H1 (cell line): ENCODE measurements at regions not wholly inside any gene's neighbourhood (a gene's known extent, or its start where the extent isn't known, plus 50 kb on each side); places are given as distances from the start of the nearest gene placed in this dataset.
A peak's percentile ranks its signal among the peaks of the same experiment; 100 is the strongest.

Experiments
- CTCF ChIA-PET: fragments of 300-600 bp; sonication (Branson Sonifier 250); formaldehyde crosslinking; loops from one replicate; lab custom pipeline; 2021; ENCODE audit not compliant: partially characterized antibody; lab: Charles Lee
- POLR2A ChIA-PET: fragments of 300-600 bp; sonication (Branson Sonifier 250); formaldehyde crosslinking; loops from one replicate; lab custom pipeline; 2021; ENCODE audit warnings: inconsistent platforms; ENCODE audit not compliant: partially characterized antibody; lab: Charles Lee
- DNase-seq, 2 experiments: peaks; one replicate each; pipeline versions ENCODE4 v3.0.0 to v3.0.0-alpha.2; 2010 to 2022; ENCODE audit warnings: low spot score in 2 of 2, low read depth in 1 of 2, mixed read lengths in 1 of 2
- FAIRE-seq: peaks from 2 replicates; lab custom pipeline; 2011; peaks lifted over from hg19 to GRCh38; lab: Jason Lieb, UNC
- H2AFZ ChIP-seq: 2 replicates; pipeline ENCODE4 v1.8.1; 2012; ENCODE audit warnings: low read length, inconsistent platforms
- H2AK5ac ChIP-seq: 2 replicates; pipeline ENCODE4 v1.6.1; 2013; ENCODE audit warnings: low read depth, low read length
- H2BK120ac ChIP-seq: replicated peaks from 2 replicates; pipeline ENCODE3; 2013; ENCODE audit warnings: low read depth, low read length, inconsistent platforms
- H2BK12ac ChIP-seq: 2 replicates; pipeline ENCODE4 v1.6.1; 2013; ENCODE audit warnings: low read depth, low read length
- H2BK15ac ChIP-seq: 2 replicates; pipeline ENCODE4 v1.6.1; 2013; ENCODE audit warnings: low read length
- H2BK20ac ChIP-seq: 2 replicates; pipeline ENCODE4 v1.6.1; 2013; ENCODE audit warnings: low read length
- H2BK5ac ChIP-seq: 2 replicates; pipeline ENCODE4 v1.6.1; 2013; ENCODE audit warnings: low read depth, low read length
- H3K14ac ChIP-seq: 2 replicates; pipeline ENCODE4 v1.6.1; 2013; ENCODE audit warnings: inconsistent platforms; ENCODE audit not compliant: insufficient read length
- H3K18ac ChIP-seq: 2 replicates; pipeline ENCODE4 v1.6.1; 2013; ENCODE audit warnings: low read length; ENCODE audit errors: extremely low read depth
- H3K23ac ChIP-seq: 2 replicates; pipeline ENCODE4 v1.6.1; 2013; ENCODE audit warnings: inconsistent platforms; ENCODE audit not compliant: insufficient read length
- H3K23me2 ChIP-seq: 2 replicates; pipeline ENCODE4 v1.6.1; 2013; ENCODE audit warnings: low read depth, low read length
- H3K27ac ChIP-seq: 2 replicates; pipeline ENCODE4 v1.6.1; 2011; ENCODE audit warnings: low read depth, low read length, inconsistent platforms
- H3K27me3 ChIP-seq, 4 experiments: replicated peaks in 1 of 4; 1 replicate in 1 of 4; 2 replicates in 3 of 4; pipeline versions ENCODE4 v1.6.1 to v1.8.1; 2011 to 2013; ENCODE audit warnings: low read length in 3 of 4, mild to moderate bottlenecking in 3 of 4, inconsistent platforms in 2 of 4, mixed read lengths in 2 of 4, moderate library complexity in 1 of 4; ENCODE audit not compliant: control insufficient read depth in 3 of 4, insufficient read depth in 3 of 4; ENCODE audit errors: extremely low read depth in 1 of 4
- H3K36me3 ChIP-seq, 4 experiments: 2 replicates each; pipeline versions ENCODE4 v1.6.1 to v1.8.1; 2011 to 2013; ENCODE audit warnings: mild to moderate bottlenecking in 4 of 4, low read length in 3 of 4, moderate library complexity in 2 of 4, control low read depth in 1 of 4, inconsistent platforms in 1 of 4; ENCODE audit not compliant: insufficient read depth in 4 of 4, control insufficient read depth in 2 of 4
- H3K4ac ChIP-seq: replicated peaks from 2 replicates; pipeline ENCODE3; 2013; ENCODE audit warnings: low read length, low read depth, mixed read lengths, inconsistent platforms; ENCODE audit not compliant: insufficient read length
- H3K4me1 ChIP-seq, 4 experiments: replicated peaks in 1 of 4; 1 replicate in 1 of 4; 2 replicates in 3 of 4; pipeline versions ENCODE4 v1.6.1 to v1.8.1; 2011 to 2013; ENCODE audit warnings: low read length in 3 of 4, inconsistent platforms in 2 of 4, mixed read lengths in 1 of 4; ENCODE audit not compliant: insufficient read depth in 4 of 4, control insufficient read depth in 3 of 4
- H3K4me2 ChIP-seq, 2 experiments: 2 replicates each; pipeline versions ENCODE4 v1.6.1 to v1.8.1; 2011 to 2013; ENCODE audit warnings: low read depth in 2 of 2, low read length in 2 of 2, control low read depth in 1 of 2, inconsistent platforms in 1 of 2, mild to moderate bottlenecking in 1 of 2; ENCODE audit not compliant: insufficient read depth in 1 of 2
- H3K4me3 ChIP-seq, 4 experiments: fragments of 200-600, 300-600 bp in 1 of 4; sonication (generic), shearing (Covaris generic), sonication (Bioruptor Twin) in 1 of 4; 2 replicates each; pipeline versions ENCODE4 v1.5.1 to v1.8.1; 2011 to 2016; ENCODE audit warnings: low read length in 4 of 4, low read depth in 3 of 4, control low read depth in 2 of 4, inconsistent platforms in 2 of 4, mild to moderate bottlenecking in 2 of 4, mixed read lengths in 1 of 4, moderate library complexity in 1 of 4; ENCODE audit not compliant: insufficient read depth in 2 of 4; ENCODE audit errors: extremely low read depth in 1 of 4
- H3K56ac ChIP-seq: replicated peaks from 2 replicates; pipeline ENCODE3; 2013; ENCODE audit warnings: low read depth, mild to moderate bottlenecking, mixed read lengths, low read length, inconsistent platforms; ENCODE audit not compliant: insufficient read length
- H3K79me1 ChIP-seq: 2 replicates; pipeline ENCODE4 v1.6.1; 2013; ENCODE audit warnings: low read depth, low read length, control low read depth
- H3K79me2 ChIP-seq, 2 experiments: 2 replicates each; pipeline versions ENCODE4 v1.6.1 to v1.8.1; 2012 to 2013; ENCODE audit warnings: low read length in 2 of 2, mild to moderate bottlenecking in 2 of 2, inconsistent platforms in 1 of 2; ENCODE audit not compliant: insufficient read depth in 2 of 2, control insufficient read depth in 1 of 2
- H3K9ac ChIP-seq, 4 experiments: replicated peaks in 1 of 4; 1 replicate in 1 of 4; 2 replicates in 3 of 4; pipeline versions ENCODE4 v1.6.1 to v1.8.1; 2011 to 2013; ENCODE audit warnings: low read depth in 3 of 4, low read length in 3 of 4, control low read depth in 2 of 4, mild to moderate bottlenecking in 2 of 4, moderate library complexity in 2 of 4, inconsistent platforms in 1 of 4; ENCODE audit errors: extremely low read depth in 1 of 4
- H3K9me3 ChIP-seq, 2 experiments: 2 replicates each; pipeline versions ENCODE4 v1.6.1 to v1.8.1; 2012 to 2013; ENCODE audit warnings: mild to moderate bottlenecking in 2 of 2, moderate library complexity in 2 of 2, control low read depth in 1 of 2, inconsistent platforms in 1 of 2, low read depth in 1 of 2, low read length in 1 of 2, mixed read lengths in 1 of 2; ENCODE audit not compliant: insufficient read depth in 2 of 2
- H4K20me1 ChIP-seq, 2 experiments: replicated peaks in 1 of 2; 2 replicates each; pipeline versions ENCODE3 to v1.8.1; 2011 to 2013; ENCODE audit warnings: inconsistent platforms in 2 of 2, low read length in 2 of 2, mild to moderate bottlenecking in 1 of 2; ENCODE audit not compliant: insufficient read depth in 2 of 2, control insufficient read depth in 1 of 2
- H4K5ac ChIP-seq: 2 replicates; pipeline ENCODE4 v1.6.1; 2013; ENCODE audit warnings: low read length, low read depth, mixed read lengths, inconsistent platforms; ENCODE audit not compliant: insufficient read length
- H4K8ac ChIP-seq: 2 replicates; pipeline ENCODE4 v1.8.0; 2013; ENCODE audit warnings: mild to moderate bottlenecking, moderate library complexity, low read length, inconsistent platforms; ENCODE audit not compliant: insufficient read depth; ENCODE audit errors: extremely low read depth
- H4K91ac ChIP-seq: replicated peaks from 2 replicates; pipeline ENCODE3; 2013; ENCODE audit warnings: low read length, mixed read lengths, inconsistent platforms; ENCODE audit not compliant: insufficient read length
- CBX5 ChIP-seq: fragments of 300-800, 300-1000 bp; sonication (generic); IDR thresholded peaks from 2 replicates; pipeline ENCODE4 v1.7.1; 2016; ENCODE audit warnings: antibody characterized with exemption, low read length, low read depth
- RAD21 ChIP-seq, 2 experiments: IDR thresholded peaks in 1 of 2; conservative IDR thresholded peaks in 1 of 2; 2 replicates each; pipeline ENCODE4 v1.6.1; 2011; ENCODE audit warnings: low read depth in 2 of 2, low read length in 2 of 2, improper control_type of control experiment in 1 of 2, inconsistent platforms in 1 of 2, mild to moderate bottlenecking in 1 of 2, moderate library complexity in 1 of 2
- RBBP5 ChIP-seq: IDR thresholded peaks from 2 replicates; pipeline ENCODE4 v1.7.1; 2012; ENCODE audit warnings: low read depth, mild to moderate bottlenecking, inconsistent platforms, low read length, moderate library complexity, borderline replicate concordance
- SP2 ChIP-seq: IDR thresholded peaks from 2 replicates; pipeline ENCODE4 v1.6.1; 2012; ENCODE audit warnings: mild to moderate bottlenecking, low read length, inconsistent platforms
- WGBS, 2 experiments: shearing (Covaris generic) in 1 of 2; methylation state at CpG; one replicate each; pipeline versions ENCODE4 v1.1.6 to v1.1.7; 2013 to 2015; ENCODE audit warnings: low lambda C conversion rate in 2 of 2, mixed read lengths in 2 of 2, inconsistent platforms in 1 of 2, low coverage in 1 of 2, missing lambda C conversion rate in 1 of 2; ENCODE audit not compliant: insufficient replicate concordance in 2 of 2, insufficient coverage in 1 of 2, insufficient read length in 1 of 2; ENCODE audit errors: extremely low coverage in 1 of 2, missing lambda C conversion rate in 1 of 2; 5-methylcytosine and 5-hydroxymethylcytosine counted together

GRCh38 chr1:238293075-238293474 is 402.4 kb upstream of the ZP4 start:
- no peaks in the 10 kb centered on the region for H3K23me2 ChIP-seq
- no peak overlapping the region for H3K14ac ChIP-seq
- H2AFZ ChIP-seq: peak overlapping the region; percentile 22; the same call in 1 of the 2 replicates
- no peak overlapping the region for H2BK15ac ChIP-seq
- H4K8ac ChIP-seq: no peak overlapping the region
- H3K79me1 ChIP-seq: no peaks in the 10 kb centered on the region
- H3K18ac ChIP-seq: no peak overlapping the region
- no peak overlapping the region for H3K27ac ChIP-seq
- H2BK120ac ChIP-seq: no peak overlapping the region
- no peaks in the 10 kb centered on the region for H3K36me3 ChIP-seq
- WGBS, 2 experiments: 84% methylated on average over 3 of the region's 3 CpGs; no CpG with 5 or more reads in 1 of the 2 experiments
- no peak overlapping the region for H3K4me2 ChIP-seq
- no peak overlapping the region for H4K5ac ChIP-seq
- no peak for TF ChIP-seq RAD21 (IDR thresholded peaks at IDR 0.05 in 1 of 2, conservative IDR thresholded peaks at IDR 0.05 in 1 of 2; ENCODE audit: low read depth in 2 of 2, low read length in 2 of 2)
- no peak for TF ChIP-seq RBBP5
- no peak for TF ChIP-seq SP2
- TF ChIP-seq CBX5: no peak
- no peaks in the 10 kb centered on the region; a peak in 1 of 7 replicates for H3K4me1 ChIP-seq
- H2AK5ac ChIP-seq: 0 out of 2 replicates have a peak overlapping the region, but pooled peaks have one; percentile 39
- no peak overlapping the region for H2BK12ac ChIP-seq
- no peak overlapping the region for H3K4me3 ChIP-seq
- no peak overlapping the region for H3K4ac ChIP-seq
- 0 out of 2 replicates have a peak overlapping the region, but pooled peaks have one; percentile 3 for H2BK20ac ChIP-seq
- ChIA-PET POLR2A (no interaction called here), CTCF (no interaction called here)
- DNase-seq (no peak), FAIRE-seq (no peak)
- no peak overlapping the region for H3K56ac ChIP-seq
- no peak overlapping the region for H2BK5ac ChIP-seq
- no peak overlapping the region for H3K23ac ChIP-seq
- H4K91ac ChIP-seq: no peak overlapping the region
- H4K20me1 ChIP-seq: no peaks in the 10 kb centered on the region
- H3K27me3 ChIP-seq: no peaks in the 10 kb centered on the region
- H3K9ac ChIP-seq: no peak overlapping the region
- no peaks in the 10 kb centered on the region for H3K9me3 ChIP-seq
- H3K79me2 ChIP-seq: no peaks in the 10 kb centered on the region
